H1 (cell line): ENCODE measurements at regions not wholly inside any gene's neighbourhood (a gene's known extent, or its start where the extent isn't known, plus 50 kb on each side); places are given as distances from the start of the nearest gene placed in this dataset.

Experiments
- KDM4A ChIP-seq: IDR thresholded peaks from one replicate; pipeline ENCODE4 v1.7.1; 2012; ENCODE audit warnings: low read depth, mild to moderate bottlenecking, moderate library complexity, low read length, inconsistent platforms; ENCODE audit not compliant: severe bottlenecking
- KDM5A ChIP-seq: fragments of 200-600 bp; IDR thresholded peaks from 2 replicates; pipeline ENCODE4 v1.7.1; 2012; ENCODE audit warnings: mild to moderate bottlenecking, low read length, inconsistent platforms, mixed read lengths
- SIRT6 ChIP-seq: IDR thresholded peaks from one replicate; pipeline ENCODE4 v1.7.1; 2012; ENCODE audit warnings: low read length, inconsistent platforms
- SP1 ChIP-seq: IDR thresholded peaks from 2 replicates; pipeline ENCODE4 v1.6.1; 2011; ENCODE audit warnings: low read depth, low read length
- TCF12 ChIP-seq: IDR thresholded peaks from 2 replicates; pipeline ENCODE4 v1.6.1; 2011; ENCODE audit warnings: low read depth, mild to moderate bottlenecking, low read length
- YY1 ChIP-seq: IDR thresholded peaks from 2 replicates; pipeline ENCODE4 v1.6.1; 2011; ENCODE audit warnings: low read depth, mild to moderate bottlenecking, low read length

DNA sequence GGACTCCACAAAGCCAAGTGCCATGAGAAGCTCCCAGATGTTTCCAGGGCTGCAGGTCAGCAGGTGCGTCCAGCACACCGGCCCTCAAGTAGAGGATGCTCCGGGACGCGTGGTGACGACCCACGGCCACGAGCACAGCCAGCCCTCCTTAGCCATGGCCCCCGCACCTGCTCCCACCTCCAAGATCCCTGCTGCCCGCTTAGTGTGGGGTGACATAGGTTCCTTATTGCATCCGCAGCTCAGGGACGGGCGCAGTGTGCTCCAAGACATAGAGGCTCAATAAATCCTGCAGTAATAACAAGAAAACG lies 138.1 kb upstream of the RPS6KA2 start (continued):
- TF ChIP-seq KDM5A (no peak), KDM4A (no peak), SP1 (no peak), YY1 (no peak), SIRT6 (no peak), TCF12 (no peak)
